ENCODE measurements at regions not wholly inside any gene's neighbourhood (a gene's known extent, or its start where the extent isn't known, plus 50 kb on each side); places are given as distances from the start of the nearest gene placed in this dataset.

GRCh38 chr6:168892031-168892430 lies 361.6 kb downstream of the THBS2 start:
- Histone ChIP-seq H3K27ac (ENCODE audit: low read length) (no peak overlapping the region), H3K36me3 (ENCODE audit: control insufficient read depth in 1 of 2, insufficient read depth in 2 of 2, low read length in 2 of 2) (no peaks in the 10 kb centered on the region), H3K9me3 (ENCODE audit: control insufficient read depth in 1 of 2, low read length in 2 of 2) (no peaks in the 10 kb centered on the region), H3K4me3 (ENCODE audit: low read depth in 1 of 2, low read length in 2 of 2) (no peak overlapping the region), H3K27me3 (ENCODE audit: low read depth, low read length) (no peaks in the 10 kb centered on the region), H3K4me1 (ENCODE audit: control insufficient read depth in 1 of 2, insufficient read depth in 2 of 2, low read length in 2 of 2) (peaks cover 0 to 13% of the 10 kb centered on the region in 2 donors)

- Histone ChIP-seq H3K27ac (ENCODE audit: low read length) (no peak overlapping the region), H3K4me3 (ENCODE audit: low read depth in 1 of 2, low read length in 2 of 2) (no peak overlapping the region), H3K9me3 (ENCODE audit: control insufficient read depth in 1 of 2, low read length in 2 of 2) (no peaks in the 10 kb centered on the region), H3K4me1 (ENCODE audit: control insufficient read depth in 1 of 2, insufficient read depth in 2 of 2, low read length in 2 of 2) (peaks cover 0 to 8% of the 10 kb centered on the region in 2 donors), H3K27me3 (ENCODE audit: low read depth, low read length) (no peaks in the 10 kb centered on the region), H3K36me3 (ENCODE audit: control insufficient read depth in 1 of 2, insufficient read depth in 2 of 2, low read length in 2 of 2) (no peaks in the 10 kb centered on the region)
Measured at GRCh38 chr6:168890981-168891365, 362.7 kb downstream of the THBS2 start.

- Histone ChIP-seq H3K9me3 (ENCODE audit: control insufficient read depth in 1 of 2, low read length in 2 of 2) (no peaks in the 10 kb centered on the region), H3K36me3 (ENCODE audit: control insufficient read depth in 1 of 2, insufficient read depth in 2 of 2, low read length in 2 of 2) (no peaks in the 10 kb centered on the region), H3K27me3 (ENCODE audit: low read depth, low read length) (no peaks in the 10 kb centered on the region), H3K4me1 (ENCODE audit: control insufficient read depth in 1 of 2, insufficient read depth in 2 of 2, low read length in 2 of 2) (peaks cover 0 to 8% of the 10 kb centered on the region in 2 donors), H3K27ac (ENCODE audit: low read length) (no peak overlapping the region), H3K4me3 (ENCODE audit: low read depth in 1 of 2, low read length in 2 of 2) (no peak overlapping the region)
Measured at GRCh38 chr6:168890306-168890980, 363.2 kb downstream of the THBS2 start.

GRCh38 chr6:168888786-168889345 lies 364.8 kb downstream of the THBS2 start:
- Histone ChIP-seq H3K4me3 (ENCODE audit: low read depth in 1 of 2, low read length in 2 of 2) (no peak overlapping the region), H3K27me3 (ENCODE audit: low read depth, low read length) (no peaks in the 10 kb centered on the region), H3K36me3 (ENCODE audit: control insufficient read depth in 1 of 2, insufficient read depth in 2 of 2, low read length in 2 of 2) (no peaks in the 10 kb centered on the region), H3K9me3 (ENCODE audit: control insufficient read depth in 1 of 2, low read length in 2 of 2) (no peaks in the 10 kb centered on the region), H3K4me1 (ENCODE audit: control insufficient read depth in 1 of 2, insufficient read depth in 2 of 2, low read length in 2 of 2) (peaks cover 0 to 13% of the 10 kb centered on the region in 2 donors), H3K27ac (ENCODE audit: low read length) (no peak overlapping the region)

- no peaks in the 10 kb centered on the region for H3K36me3 ChIP-seq (ENCODE audit: control insufficient read depth in 1 of 2, insufficient read depth in 2 of 2, low read length in 2 of 2)
- H3K27ac ChIP-seq (ENCODE audit: low read length), result no peak overlapping the region
- H3K4me1 ChIP-seq (ENCODE audit: control insufficient read depth in 1 of 2, insufficient read depth in 2 of 2, low read length in 2 of 2), result peaks cover 0 to 13% of the 10 kb centered on the region in 2 donors
- no peak overlapping the region for H3K4me3 ChIP-seq (ENCODE audit: low read depth in 1 of 2, low read length in 2 of 2)
- H3K9me3 ChIP-seq (ENCODE audit: control insufficient read depth in 1 of 2, low read length in 2 of 2), result no peaks in the 10 kb centered on the region
- no peaks in the 10 kb centered on the region for H3K27me3 ChIP-seq (ENCODE audit: low read depth, low read length)
Measured at GRCh38 chr6:168888102-168888501, 365.5 kb downstream of the THBS2 start.

- Histone ChIP-seq H3K36me3 (ENCODE audit: control insufficient read depth in 1 of 2, insufficient read depth in 2 of 2, low read length in 2 of 2) (no peaks in the 10 kb centered on the region), H3K27ac (ENCODE audit: low read length) (no peak overlapping the region), H3K4me3 (ENCODE audit: low read depth in 1 of 2, low read length in 2 of 2) (no peak overlapping the region), H3K9me3 (ENCODE audit: control insufficient read depth in 1 of 2, low read length in 2 of 2) (no peaks in the 10 kb centered on the region), H3K4me1 (ENCODE audit: control insufficient read depth in 1 of 2, insufficient read depth in 2 of 2, low read length in 2 of 2) (peaks cover 0 to 13% of the 10 kb centered on the region in 2 donors), H3K27me3 (ENCODE audit: low read depth, low read length) (no peaks in the 10 kb centered on the region)
Measured at GRCh38 chr6:168887621-168888020, 366.0 kb downstream of the THBS2 start.

GRCh38 chr6:168886964-168887363 lies 366.7 kb downstream of the THBS2 start:
- peaks cover 0 to 13% of the 10 kb centered on the region in 2 donors for H3K4me1 ChIP-seq (ENCODE audit: control insufficient read depth in 1 of 2, insufficient read depth in 2 of 2, low read length in 2 of 2)
- H3K27me3 ChIP-seq (ENCODE audit: low read depth, low read length), result no peaks in the 10 kb centered on the region
- H3K27ac ChIP-seq (ENCODE audit: low read length), result no peak overlapping the region
- H3K4me3 ChIP-seq (ENCODE audit: low read depth in 1 of 2, low read length in 2 of 2), result no peak overlapping the region
- H3K36me3 ChIP-seq (ENCODE audit: control insufficient read depth in 1 of 2, insufficient read depth in 2 of 2, low read length in 2 of 2), result no peaks in the 10 kb centered on the region
- no peaks in the 10 kb centered on the region for H3K9me3 ChIP-seq (ENCODE audit: control insufficient read depth in 1 of 2, low read length in 2 of 2)

GRCh38 chr6:168885751-168886742 lies 367.6 kb downstream of the THBS2 start:
- no peaks in the 10 kb centered on the region for H3K9me3 ChIP-seq (ENCODE audit: control insufficient read depth in 1 of 2, low read length in 2 of 2)
- H3K4me3 ChIP-seq (ENCODE audit: low read depth in 1 of 2, low read length in 2 of 2), result no peak overlapping the region
- no peaks in the 10 kb centered on the region for H3K27me3 ChIP-seq (ENCODE audit: low read depth, low read length)
- H3K36me3 ChIP-seq (ENCODE audit: control insufficient read depth in 1 of 2, insufficient read depth in 2 of 2, low read length in 2 of 2), result no peaks in the 10 kb centered on the region
- H3K27ac ChIP-seq (ENCODE audit: low read length), result no peak overlapping the region
- peaks cover 0 to 13% of the 10 kb centered on the region in 2 donors for H3K4me1 ChIP-seq (ENCODE audit: control insufficient read depth in 1 of 2, insufficient read depth in 2 of 2, low read length in 2 of 2)

GRCh38 chr6:168885196-168885595 lies 368.4 kb downstream of the THBS2 start:
- H3K4me3 ChIP-seq (ENCODE audit: low read depth in 1 of 2, low read length in 2 of 2), result no peak overlapping the region
- no peaks in the 10 kb centered on the region for H3K9me3 ChIP-seq (ENCODE audit: control insufficient read depth in 1 of 2, low read length in 2 of 2)
- H3K27ac ChIP-seq (ENCODE audit: low read length), result no peak overlapping the region
- peaks cover 0 to 6% of the 10 kb centered on the region in 2 donors for H3K4me1 ChIP-seq (ENCODE audit: control insufficient read depth in 1 of 2, insufficient read depth in 2 of 2, low read length in 2 of 2)
- no peaks in the 10 kb centered on the region for H3K36me3 ChIP-seq (ENCODE audit: control insufficient read depth in 1 of 2, insufficient read depth in 2 of 2, low read length in 2 of 2)
- H3K27me3 ChIP-seq (ENCODE audit: low read depth, low read length), result no peaks in the 10 kb centered on the region

- Histone ChIP-seq H3K36me3 (ENCODE audit: control insufficient read depth in 1 of 2, insufficient read depth in 2 of 2, low read length in 2 of 2) (no peaks in the 10 kb centered on the region), H3K4me1 (ENCODE audit: control insufficient read depth in 1 of 2, insufficient read depth in 2 of 2, low read length in 2 of 2) (peaks cover 0 to 5% of the 10 kb centered on the region in 2 donors), H3K9me3 (ENCODE audit: control insufficient read depth in 1 of 2, low read length in 2 of 2) (no peaks in the 10 kb centered on the region), H3K27me3 (ENCODE audit: low read depth, low read length) (no peaks in the 10 kb centered on the region), H3K27ac (ENCODE audit: low read length) (no peak overlapping the region), H3K4me3 (ENCODE audit: low read depth in 1 of 2, low read length in 2 of 2) (peak overlapping the region; percentile 54 to 58)
Measured at GRCh38 chr6:168884646-168885086, 369.0 kb downstream of the THBS2 start.

GRCh38 chr6:168884050-168884645 lies 369.5 kb downstream of the THBS2 start:
- H3K4me1 ChIP-seq (ENCODE audit: control insufficient read depth in 1 of 2, insufficient read depth in 2 of 2, low read length in 2 of 2), result peaks cover 0 to 5% of the 10 kb centered on the region in 2 donors
- H3K36me3 ChIP-seq (ENCODE audit: control insufficient read depth in 1 of 2, insufficient read depth in 2 of 2, low read length in 2 of 2), result no peaks in the 10 kb centered on the region
- peak overlapping the region; percentile 54 to 58 for H3K4me3 ChIP-seq (ENCODE audit: low read depth in 1 of 2, low read length in 2 of 2)
- H3K9me3 ChIP-seq (ENCODE audit: control insufficient read depth in 1 of 2, low read length in 2 of 2), result no peaks in the 10 kb centered on the region
- no peaks in the 10 kb centered on the region for H3K27me3 ChIP-seq (ENCODE audit: low read depth, low read length)
- H3K27ac ChIP-seq (ENCODE audit: low read length), result no peak overlapping the region
